GM12892 (cell line): ENCODE measurements at regions not wholly inside any gene's neighbourhood (a gene's known extent, or its start where the extent isn't known, plus 50 kb on each side); places are given as distances from the start of the nearest gene placed in this dataset.

Experiments used
- POLR2A ChIP-seq: IDR thresholded peaks from 2 replicates; pipeline ENCODE4 v1.6.1; 2011; ENCODE audit warnings: low read depth, low read length, control low read depth
- POLR2AphosphoS5 ChIP-seq: IDR thresholded peaks from 2 replicates; pipeline ENCODE4 v1.6.1; 2011; ENCODE audit warnings: low read depth, low read length, control low read depth
- TAF1 ChIP-seq: IDR thresholded peaks from 2 replicates; pipeline ENCODE4 v1.6.1; 2011; ENCODE audit warnings: low read depth, mild to moderate bottlenecking, control low read depth, low read length, borderline replicate concordance

DNA sequence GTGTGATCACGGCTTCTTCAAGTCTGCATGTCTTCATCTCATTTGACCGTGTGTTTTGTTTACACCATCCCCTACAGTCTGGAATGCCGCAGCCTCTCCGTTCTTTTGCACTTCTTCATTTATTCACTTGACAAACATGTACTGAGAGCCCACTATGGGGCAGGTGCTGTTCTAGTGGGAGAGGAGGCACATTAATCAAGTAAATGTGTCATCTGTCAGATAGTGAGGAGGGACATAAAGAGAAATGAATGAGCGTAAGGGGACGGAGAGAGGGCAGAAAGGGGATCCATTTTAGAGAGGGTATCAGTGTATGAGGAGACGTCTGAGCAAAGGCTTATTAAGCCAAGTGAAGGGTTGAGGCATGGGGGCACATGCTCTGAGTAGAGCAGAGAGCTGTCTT is 54.0 kb upstream of the CECR2 start:
- TF ChIP-seq POLR2A (no peak), TAF1 (no peak), POLR2AphosphoS5 (no peak)
